ENCODE measurements at regions not wholly inside any gene's neighbourhood (a gene's known extent, or its start where the extent isn't known, plus 50 kb on each side); places are given as distances from the start of the nearest gene placed in this dataset.

DNA sequence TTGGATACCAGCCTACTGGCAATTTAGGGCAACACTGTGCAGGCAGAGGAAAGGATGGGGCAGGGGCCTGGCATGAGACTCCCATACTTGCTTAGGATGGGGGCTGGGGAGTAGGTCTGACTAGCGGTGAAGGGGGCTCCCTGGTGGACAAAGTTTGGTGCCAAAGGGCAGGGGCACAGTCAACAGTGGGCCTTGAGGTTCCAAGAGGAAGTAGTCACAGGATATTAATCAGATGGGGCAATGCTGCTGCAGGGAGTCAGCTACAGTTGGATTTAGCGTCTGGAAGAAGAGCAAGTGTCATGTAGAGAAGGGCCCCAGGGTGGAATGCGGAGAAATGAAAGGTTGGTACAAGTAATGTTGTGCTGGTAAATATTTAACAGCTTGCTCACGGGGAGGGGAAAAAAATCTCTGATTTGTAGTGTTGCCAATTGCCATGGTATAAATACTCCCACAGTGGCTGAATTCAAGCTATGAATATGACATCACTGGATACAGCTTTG lies 139.4 kb downstream of the PJA1 start:
- Histone ChIP-seq H4K20me1 (ENCODE audit: insufficient read depth) (no peaks in the 10 kb centered on the region), H2AFZ (ENCODE audit: low read depth) (no peak overlapping the region)

GRCh38 chrX:69024931-69025330 lies 140.3 kb downstream of the PJA1 start:
- no peaks in the 10 kb centered on the region for H3K36me3 ChIP-seq (ENCODE audit: insufficient read depth)
- H3K9ac ChIP-seq = no peak overlapping the region
- no peaks in the 10 kb centered on the region for H3K4me1 ChIP-seq (ENCODE audit: low read depth, poor library complexity, severe bottlenecking)
- H3K27ac ChIP-seq = no peak overlapping the region
- TF ChIP-seq CTCF (conservative IDR thresholded peaks at IDR 0.05; ENCODE audit: low read depth, low read length) = no peak
- H3K27me3 ChIP-seq (ENCODE audit: insufficient read depth, low read depth) = no peaks in the 10 kb centered on the region
- H3K4me2 ChIP-seq = no peak overlapping the region
- no peaks in the 10 kb centered on the region for H4K20me1 ChIP-seq (ENCODE audit: insufficient read depth)
- H3K4me3 ChIP-seq (IDR thresholded peaks at IDR 0.05; ENCODE audit: insufficient read depth, low read depth, low read length) = no peak overlapping the region
- H2AFZ ChIP-seq (ENCODE audit: low read depth) = no peak overlapping the region
- no peaks in the 10 kb centered on the region for H3K79me2 ChIP-seq (ENCODE audit: insufficient read depth, low read depth)

More for the DNA sequence above, 139.4 kb downstream of the PJA1 start:
- Histone ChIP-seq H3K4me1 (ENCODE audit: low read depth, poor library complexity, severe bottlenecking) (no peaks in the 10 kb centered on the region), H3K79me2 (ENCODE audit: insufficient read depth, low read depth) (no peaks in the 10 kb centered on the region), H3K27me3 (ENCODE audit: insufficient read depth, low read depth) (no peaks in the 10 kb centered on the region), H3K4me2 (no peak overlapping the region), H3K27ac (no peak overlapping the region), H3K9ac (no peak overlapping the region), H3K4me3 (IDR thresholded peaks at IDR 0.05; ENCODE audit: insufficient read depth, low read depth, low read length) (no peak overlapping the region), H3K36me3 (ENCODE audit: insufficient read depth) (no peaks in the 10 kb centered on the region)
- TF ChIP-seq CTCF (conservative IDR thresholded peaks at IDR 0.05; ENCODE audit: low read depth, low read length) = no peak

GRCh38 chrX:69024161-69024736 lies 141.0 kb downstream of the PJA1 start:
- H3K4me1 ChIP-seq (ENCODE audit: low read depth, poor library complexity, severe bottlenecking) = no peaks in the 10 kb centered on the region
- H3K36me3 ChIP-seq (ENCODE audit: insufficient read depth) = no peaks in the 10 kb centered on the region
- H4K20me1 ChIP-seq (ENCODE audit: insufficient read depth) = no peaks in the 10 kb centered on the region
- no peak overlapping the region for H3K9ac ChIP-seq
- no peak overlapping the region for H3K4me3 ChIP-seq (IDR thresholded peaks at IDR 0.05; ENCODE audit: insufficient read depth, low read depth, low read length)
- H3K4me2 ChIP-seq = no peak overlapping the region
- TF ChIP-seq CTCF (conservative IDR thresholded peaks at IDR 0.05; ENCODE audit: low read depth, low read length) = no peak
- H3K27ac ChIP-seq = no peak overlapping the region
- no peaks in the 10 kb centered on the region for H3K27me3 ChIP-seq (ENCODE audit: insufficient read depth, low read depth)
- no peaks in the 10 kb centered on the region for H3K79me2 ChIP-seq (ENCODE audit: insufficient read depth, low read depth)
- no peak overlapping the region for H2AFZ ChIP-seq (ENCODE audit: low read depth)

- TF ChIP-seq CTCF (conservative IDR thresholded peaks at IDR 0.05; ENCODE audit: low read depth, low read length) = no peak
- H3K4me3 ChIP-seq (IDR thresholded peaks at IDR 0.05; ENCODE audit: insufficient read depth, low read depth, low read length) = no peak overlapping the region
- no peak overlapping the region for H2AFZ ChIP-seq (ENCODE audit: low read depth)
- H4K20me1 ChIP-seq (ENCODE audit: insufficient read depth) = no peaks in the 10 kb centered on the region
- H3K27me3 ChIP-seq (ENCODE audit: insufficient read depth, low read depth) = no peaks in the 10 kb centered on the region
- no peaks in the 10 kb centered on the region for H3K79me2 ChIP-seq (ENCODE audit: insufficient read depth, low read depth)
- H3K36me3 ChIP-seq (ENCODE audit: insufficient read depth) = no peaks in the 10 kb centered on the region
- no peak overlapping the region for H3K9ac ChIP-seq
- H3K27ac ChIP-seq = no peak overlapping the region
- no peaks in the 10 kb centered on the region for H3K4me1 ChIP-seq (ENCODE audit: low read depth, poor library complexity, severe bottlenecking)
- H3K4me2 ChIP-seq = no peak overlapping the region
These were observed 142.8 kb downstream of the PJA1 start for GRCh38 chrX:69022430-69022829.

Data from KMS-11 (cell line).